ENCODE measurements at regions not wholly inside any gene's neighbourhood (a gene's known extent, or its start where the extent isn't known, plus 50 kb on each side); places are given as distances from the start of the nearest gene placed in this dataset.

- TF ChIP-seq CTCF (IDR thresholded peaks at IDR 0.05; ENCODE audit: low read depth, low read length): no peak
Observed at GRCh38 chr3:5270666-5271371, 83.3 kb downstream of the EDEM1 start.

GRCh38 chr3:5271372-5271683 is 83.8 kb downstream of the EDEM1 start:
- H3K4me1 ChIP-seq: no peaks in the 10 kb centered on the region
- no peaks in the 10 kb centered on the region for H3K9me3 ChIP-seq
- no peaks in the 10 kb centered on the region for H3K36me3 ChIP-seq
- no peak for TF ChIP-seq CTCF (IDR thresholded peaks at IDR 0.05; ENCODE audit: low read depth, low read length)
- H3K27me3 ChIP-seq: no peaks in the 10 kb centered on the region
- no peak for DNase-seq
- no peak overlapping the region for H3K4me3 ChIP-seq (ENCODE audit: low read depth, low read length)

More at GRCh38 chr3:5270666-5271371, 83.3 kb downstream of the EDEM1 start:
- no peaks in the 10 kb centered on the region for H3K36me3 ChIP-seq
- no peak overlapping the region for H3K4me3 ChIP-seq (ENCODE audit: low read depth, low read length)
- H3K9me3 ChIP-seq: no peaks in the 10 kb centered on the region
- DNase-seq: no peak
- H3K4me1 ChIP-seq: no peaks in the 10 kb centered on the region
- no peaks in the 10 kb centered on the region for H3K27me3 ChIP-seq

DNA sequence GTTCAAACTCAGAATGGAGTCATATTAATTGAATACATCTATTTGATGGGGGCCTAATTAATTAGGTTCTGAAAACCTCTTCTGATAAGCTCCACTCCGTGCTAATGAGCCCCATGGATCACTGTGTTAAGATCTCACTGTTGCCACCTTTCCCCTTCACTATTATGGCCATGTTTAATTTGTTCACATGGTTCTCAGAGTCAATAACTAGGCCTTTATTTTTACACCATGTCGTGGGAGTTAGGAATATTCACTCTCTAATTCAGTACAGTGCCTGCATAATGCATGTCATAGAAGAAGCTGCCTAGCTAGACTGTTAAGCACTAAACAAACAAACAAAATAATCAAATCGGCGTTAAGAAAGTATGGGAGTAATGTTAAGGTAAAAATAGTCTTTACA is 84.9 kb downstream of the EDEM1 start:
- TF ChIP-seq CTCF (IDR thresholded peaks at IDR 0.05; ENCODE audit: low read depth, low read length): no peak
- H3K27me3 ChIP-seq: no peaks in the 10 kb centered on the region; the same call in 1 of the 2 replicates
- no peaks in the 10 kb centered on the region for H3K36me3 ChIP-seq
- no peak overlapping the region for H3K4me3 ChIP-seq (ENCODE audit: low read depth, low read length)
- DNase-seq: no peak
- no peaks in the 10 kb centered on the region for H3K4me1 ChIP-seq
- H3K9me3 ChIP-seq: no peaks in the 10 kb centered on the region

- no peaks in the 10 kb centered on the region for H3K9me3 ChIP-seq
- no peaks in the 10 kb centered on the region; the same call in 1 of the 2 replicates for H3K27me3 ChIP-seq
- no peaks in the 10 kb centered on the region for H3K36me3 ChIP-seq
- no peak for TF ChIP-seq CTCF (IDR thresholded peaks at IDR 0.05; ENCODE audit: low read depth, low read length)
- H3K4me1 ChIP-seq: no peaks in the 10 kb centered on the region
- DNase-seq: no peak
- no peak overlapping the region for H3K4me3 ChIP-seq (ENCODE audit: low read depth, low read length)
Observed at GRCh38 chr3:5274091-5274490, 86.6 kb downstream of the EDEM1 start.

- Histone ChIP-seq H3K36me3 (no peaks in the 10 kb centered on the region), H3K9me3 (no peaks in the 10 kb centered on the region), H3K27me3 (no peaks in the 10 kb centered on the region; the same call in 1 of the 2 replicates), H3K4me1 (no peaks in the 10 kb centered on the region), H3K4me3 (ENCODE audit: low read depth, low read length) (no peak overlapping the region)
- TF ChIP-seq CTCF (IDR thresholded peaks at IDR 0.05; ENCODE audit: low read depth, low read length): no peak
- no peak for DNase-seq
Observed at GRCh38 chr3:5275529-5275928, 88.0 kb downstream of the EDEM1 start.

DNA sequence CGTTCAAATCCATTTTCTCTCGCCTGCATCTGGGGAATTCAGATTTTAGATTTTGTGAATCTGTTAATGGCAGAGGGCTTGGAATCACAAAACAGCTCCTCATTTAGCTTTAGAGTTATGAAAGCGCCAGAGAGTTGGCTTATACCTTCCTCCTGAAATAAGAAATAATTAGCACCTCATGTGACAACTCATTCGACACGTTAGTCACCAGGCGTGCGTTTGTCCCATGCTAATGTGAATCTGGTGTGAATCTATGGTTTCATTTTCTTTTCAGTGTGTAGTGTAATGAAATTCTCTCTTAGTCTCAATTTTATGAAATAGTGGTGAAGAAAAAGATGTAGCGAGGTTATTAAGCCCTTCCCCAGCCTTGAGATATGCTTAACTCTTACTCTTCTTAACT is 89.4 kb downstream of the EDEM1 start:
- no peak for TF ChIP-seq CTCF (IDR thresholded peaks at IDR 0.05; ENCODE audit: low read depth, low read length)
- Histone ChIP-seq H3K36me3 (no peaks in the 10 kb centered on the region), H3K4me3 (ENCODE audit: low read depth, low read length) (no peak overlapping the region), H3K27me3 (no peaks in the 10 kb centered on the region; the same call in 1 of the 2 replicates), H3K9me3 (no peaks in the 10 kb centered on the region), H3K4me1 (no peaks in the 10 kb centered on the region)
- DNase-seq: no peak
